HEK293 (cell line): ENCODE measurements at regions not wholly inside any gene's neighbourhood (a gene's known extent, or its start where the extent isn't known, plus 50 kb on each side); places are given as distances from the start of the nearest gene placed in this dataset.

Experiments
- CTCF ChIA-PET: fragments of 350-600 bp; formaldehyde crosslinking; extraction: SDS; loops from one replicate; lab custom pipeline; 2021; ENCODE audit warnings: antibody characterized with exemption; lab: Yijun Ruan, JAX
- POLR2A ChIA-PET: fragments of 300-600 bp; formaldehyde crosslinking; extraction: SDS; loops from one replicate; lab custom pipeline; 2020; ENCODE audit warnings: antibody characterized with exemption, inconsistent platforms; lab: Yijun Ruan, JAX
- H3K27ac ChIP-seq: fragments of 200-500 bp; sonication (Bioruptor generic); 2 replicates; pipeline ENCODE4 v1.5.1; 2014; ENCODE audit warnings: low read depth, low read length, control low read depth, inconsistent platforms; ENCODE audit errors: extremely low read depth
- H3K36me3 ChIP-seq, 2 experiments: fragments of 200-500 bp in 1 of 2; sonication (Bioruptor generic) in 1 of 2; 1 replicate in 1 of 2; 2 replicates in 1 of 2; pipeline ENCODE4 v1.5.1; 2014 to 2017; ENCODE audit warnings: inconsistent platforms in 2 of 2, low read length in 2 of 2; ENCODE audit not compliant: control insufficient read depth in 2 of 2, insufficient read depth in 1 of 2
- H3K4me1 ChIP-seq: fragments of 200-500 bp; sonication (Bioruptor generic); 2 replicates; pipeline ENCODE4 v1.5.1; 2014; ENCODE audit warnings: mild to moderate bottlenecking, low read length, inconsistent platforms; ENCODE audit not compliant: control insufficient read depth, insufficient read depth
- H3K4me3 ChIP-seq: 2 replicates; pipeline ENCODE4 v1.5.1; 2011; ENCODE audit warnings: low read depth, mild to moderate bottlenecking, control low read depth, low read length, moderate library complexity
- H3K9me3 ChIP-seq: fragments of 200-500 bp; sonication (Bioruptor generic); 2 replicates; pipeline ENCODE4 v1.5.1; 2014; ENCODE audit warnings: low read depth, low read length, inconsistent platforms; ENCODE audit not compliant: control insufficient read depth, insufficient read depth
- GLI2 ChIP-seq: fragments of 450-650 bp; formaldehyde crosslinking; IDR thresholded peaks from 2 replicates; pipeline ENCODE4; 2017; ENCODE audit warnings: missing biosample characterization, missing genetic modification characterization, low read depth, borderline replicate concordance
- HOXA7 ChIP-seq: sonication (generic); formaldehyde crosslinking; IDR thresholded peaks from 2 replicates; pipeline ENCODE4 v1.8.1; 2022; ENCODE audit warnings: missing genetic modification reagents, borderline replicate concordance
- MEIS1 ChIP-seq: sonication (generic); formaldehyde crosslinking; IDR thresholded peaks from 2 replicates; pipeline ENCODE4 v1.8.1; 2022; ENCODE audit warnings: missing genetic modification reagents, mild to moderate bottlenecking, borderline replicate concordance
- MYNN ChIP-seq: fragments of 450-650 bp; formaldehyde crosslinking; IDR thresholded peaks from 2 replicates; pipeline ENCODE4 v1.5.1; 2016; ENCODE audit warnings: missing biosample characterization, missing genetic modification characterization, borderline replicate concordance
- ZFP41 ChIP-seq: fragments of 450-650 bp; formaldehyde crosslinking; IDR thresholded peaks from 2 replicates; pipeline ENCODE4 v1.5.1; 2016; ENCODE audit warnings: missing biosample characterization, missing genetic modification characterization, borderline replicate concordance
- ZNF112 ChIP-seq: fragments of 450-650 bp; formaldehyde crosslinking; IDR thresholded peaks from 2 replicates; pipeline ENCODE4 v1.5.0; 2017; ENCODE audit warnings: missing biosample characterization, missing genetic modification characterization
- ZNF132 ChIP-seq: fragments of 450-650 bp; formaldehyde crosslinking; IDR thresholded peaks from 2 replicates; pipeline ENCODE4 v1.5.1; 2017; ENCODE audit warnings: missing biosample characterization, missing genetic modification characterization, borderline replicate concordance
- ZNF138 ChIP-seq: fragments of 450-650 bp; formaldehyde crosslinking; IDR thresholded peaks from 2 replicates; pipeline ENCODE4 v1.5.1; 2016; ENCODE audit warnings: missing biosample characterization, missing genetic modification characterization, borderline replicate concordance
- ZNF157 ChIP-seq: fragments of 450-650 bp; formaldehyde crosslinking; IDR thresholded peaks from 2 replicates; pipeline ENCODE4 v1.5.1; 2016; ENCODE audit warnings: missing biosample characterization, missing genetic modification characterization
- ZNF239 ChIP-seq: fragments of 450-650 bp; formaldehyde crosslinking; IDR thresholded peaks from 2 replicates; pipeline ENCODE4 v1.5.1; 2016; ENCODE audit warnings: missing biosample characterization, missing genetic modification characterization
- ZNF266 ChIP-seq: fragments of 450-650 bp; formaldehyde crosslinking; IDR thresholded peaks from 2 replicates; pipeline ENCODE4 v1.5.1; 2016; ENCODE audit warnings: missing biosample characterization, missing genetic modification characterization, low read depth
- ZNF274 ChIP-seq, 2 experiments: fragments of 200-500 bp in 1 of 2; fragments of 450-650 bp in 1 of 2; sonication (Bioruptor generic) in 1 of 2; formaldehyde crosslinking in 1 of 2; IDR thresholded peaks; 2 replicates each; pipeline versions ENCODE4 v1.5.1 to v1.6.1; 2014 to 2016; ENCODE audit warnings: borderline replicate concordance in 1 of 2, inconsistent platforms in 1 of 2, low read length in 1 of 2, missing biosample characterization in 1 of 2, missing genetic modification characterization in 1 of 2
- ZNF302 ChIP-seq: fragments of 450-650 bp; formaldehyde crosslinking; IDR thresholded peaks from 2 replicates; pipeline ENCODE4 v1.5.1; 2016; ENCODE audit warnings: missing biosample characterization, missing genetic modification characterization, low read depth
- ZNF341 ChIP-seq: fragments of 450-650 bp; formaldehyde crosslinking; IDR thresholded peaks from 2 replicates; pipeline ENCODE4; 2016; ENCODE audit warnings: low read depth, missing biosample characterization, missing genetic modification characterization
- ZNF423 ChIP-seq: fragments of 450-650 bp; formaldehyde crosslinking; IDR thresholded peaks from 2 replicates; pipeline ENCODE4 v1.5.1; 2016; ENCODE audit warnings: missing biosample characterization, missing genetic modification characterization
- ZNF433 ChIP-seq: fragments of 450-650 bp; formaldehyde crosslinking; IDR thresholded peaks from 2 replicates; pipeline ENCODE4 v1.5.1; 2016; ENCODE audit warnings: missing biosample characterization, missing genetic modification characterization, low read depth
- ZNF510 ChIP-seq: fragments of 450-650 bp; formaldehyde crosslinking; IDR thresholded peaks from 2 replicates; pipeline ENCODE4 v1.5.1; 2018; ENCODE audit warnings: mild to moderate bottlenecking, missing genetic modification characterization, missing biosample characterization; ENCODE audit not compliant: insufficient replicate concordance
- ZNF529 ChIP-seq: fragments of 450-650 bp; formaldehyde crosslinking; IDR thresholded peaks from 2 replicates; pipeline ENCODE4 v1.5.1; 2017; ENCODE audit warnings: missing genetic modification characterization, missing biosample characterization; ENCODE audit not compliant: insufficient replicate concordance
- ZNF560 ChIP-seq: fragments of 450-650 bp; formaldehyde crosslinking; IDR thresholded peaks from 2 replicates; pipeline ENCODE4 v1.5.1; 2017; ENCODE audit warnings: missing biosample characterization, missing genetic modification characterization, borderline replicate concordance
- ZNF571 ChIP-seq: fragments of 450-650 bp; formaldehyde crosslinking; IDR thresholded peaks from 2 replicates; pipeline ENCODE4 v1.5.0; 2017; ENCODE audit warnings: missing biosample characterization, missing genetic modification characterization
- ZNF600 ChIP-seq: fragments of 450-650 bp; formaldehyde crosslinking; IDR thresholded peaks from 2 replicates; pipeline ENCODE4 v1.5.1; 2016; ENCODE audit warnings: missing biosample characterization, missing genetic modification characterization
- TF ChIP-seq, protein P1 (sequence below): fragments of 450-650 bp; formaldehyde crosslinking; IDR thresholded peaks from 2 replicates; pipeline ENCODE4 v1.5.1; 2016; ENCODE audit warnings: missing biosample characterization, missing genetic modification characterization, low read depth
- TF ChIP-seq, protein P2 (sequence below): fragments of 450-650 bp; formaldehyde crosslinking; IDR thresholded peaks from 2 replicates; pipeline ENCODE4 v1.5.1; 2016; ENCODE audit warnings: missing biosample characterization, missing genetic modification characterization
- TF ChIP-seq, protein P3 (sequence below): fragments of 450-650 bp; formaldehyde crosslinking; IDR thresholded peaks from 2 replicates; pipeline ENCODE4 v1.5.1; 2016; ENCODE audit warnings: missing biosample characterization, missing genetic modification characterization, borderline replicate concordance
- TF ChIP-seq, protein P4 (sequence below): sonication (generic); formaldehyde crosslinking; IDR thresholded peaks from 2 replicates; pipeline ENCODE4 v1.8.1; 2022; ENCODE audit warnings: mild to moderate bottlenecking, moderate library complexity, missing genetic modification reagents
- TF ChIP-seq, protein P5 (sequence below): fragments of 450-650 bp; formaldehyde crosslinking; IDR thresholded peaks from 2 replicates; pipeline ENCODE4 v1.5.1; 2016; ENCODE audit warnings: missing biosample characterization, missing genetic modification characterization

DNA sequence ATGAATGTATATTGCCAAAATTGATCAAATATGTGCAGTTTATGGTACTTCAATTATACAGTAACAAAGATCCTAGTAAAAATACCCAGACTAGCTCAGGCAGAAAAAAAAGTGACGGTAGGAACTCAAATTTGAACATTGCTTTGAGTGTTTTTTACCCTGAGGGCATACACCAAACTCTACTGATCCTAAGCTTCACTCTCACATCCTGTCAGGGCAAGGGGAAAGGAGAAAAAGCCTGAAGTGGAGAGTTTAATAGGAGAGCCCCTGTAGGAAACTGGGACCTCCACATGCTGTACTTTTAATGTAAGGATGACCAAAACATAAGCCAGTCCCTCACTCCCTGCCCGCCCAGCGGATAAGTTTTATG, 59.8 kb upstream of the GNG12 start (continued):
- no peak for TF ChIP-seq GLI2 (tag by site-specific recombination)
- no peak for TF ChIP-seq ZNF132 (tag by site-specific recombination)

DNA sequence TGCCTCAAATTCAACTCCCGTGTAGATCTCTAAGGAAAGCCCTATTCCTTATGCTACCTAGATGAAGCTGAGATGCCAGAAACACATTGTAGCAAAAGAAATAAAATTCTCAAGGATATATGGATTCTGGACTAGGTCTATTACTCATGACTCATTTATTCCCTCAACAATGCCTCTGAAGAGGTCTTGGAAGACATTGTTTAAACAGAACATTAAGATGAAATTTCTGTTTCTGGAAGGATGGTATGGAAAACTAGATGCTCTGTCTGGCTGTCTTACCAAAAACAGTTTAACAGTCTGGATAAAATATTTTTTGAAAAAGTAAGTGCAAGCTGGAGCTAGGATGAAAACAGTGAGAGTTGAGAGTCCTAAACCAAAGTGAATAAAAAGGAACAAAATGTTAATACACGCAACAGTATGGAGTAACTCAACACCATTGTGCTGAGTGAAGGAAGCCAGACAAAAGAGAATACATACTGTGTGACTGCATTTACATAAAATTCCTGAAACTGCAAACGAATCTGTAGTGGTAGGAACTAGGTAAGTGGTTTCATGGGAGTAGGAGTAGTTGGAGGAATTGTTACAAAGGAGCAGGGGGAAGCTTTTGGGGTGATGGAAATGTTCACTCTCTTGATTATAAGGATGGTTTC, 59.3 kb upstream of the GNG12 start:
- TF ChIP-seq, protein P1, sequence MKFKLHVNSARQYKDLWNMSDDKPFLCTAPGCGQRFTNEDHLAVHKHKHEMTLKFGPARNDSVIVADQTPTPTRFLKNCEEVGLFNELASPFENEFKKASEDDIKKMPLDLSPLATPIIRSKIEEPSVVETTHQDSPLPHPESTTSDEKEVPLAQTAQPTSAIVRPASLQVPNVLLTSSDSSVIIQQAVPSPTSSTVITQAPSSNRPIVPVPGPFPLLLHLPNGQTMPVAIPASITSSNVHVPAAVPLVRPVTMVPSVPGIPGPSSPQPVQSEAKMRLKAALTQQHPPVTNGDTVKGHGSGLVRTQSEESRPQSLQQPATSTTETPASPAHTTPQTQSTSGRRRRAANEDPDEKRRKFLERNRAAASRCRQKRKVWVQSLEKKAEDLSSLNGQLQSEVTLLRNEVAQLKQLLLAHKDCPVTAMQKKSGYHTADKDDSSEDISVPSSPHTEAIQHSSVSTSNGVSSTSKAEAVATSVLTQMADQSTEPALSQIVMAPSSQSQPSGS (tag by site-specific recombination): no peak
- TF ChIP-seq ZNF138 (no peak), MYNN (no peak), ZNF302 (tag by site-specific recombination) (no peak), ZFP41 (tag by site-specific recombination) (no peak)
- ChIA-PET POLR2A (no interaction called here), CTCF (interaction anchor here (0.6 to 1.3 kb wide), 2 partner anchors 223 to 293 kb away, joined by 3 read pairs; no protein-coding TSS in a partner anchor)
- no peak overlapping the region for H3K27ac ChIP-seq
- no peaks in the 10 kb centered on the region for H3K9me3 ChIP-seq
- H3K4me1 ChIP-seq: no peaks in the 10 kb centered on the region
- no peaks in the 10 kb centered on the region for H3K36me3 ChIP-seq
- no peak overlapping the region for H3K4me3 ChIP-seq

DNA sequence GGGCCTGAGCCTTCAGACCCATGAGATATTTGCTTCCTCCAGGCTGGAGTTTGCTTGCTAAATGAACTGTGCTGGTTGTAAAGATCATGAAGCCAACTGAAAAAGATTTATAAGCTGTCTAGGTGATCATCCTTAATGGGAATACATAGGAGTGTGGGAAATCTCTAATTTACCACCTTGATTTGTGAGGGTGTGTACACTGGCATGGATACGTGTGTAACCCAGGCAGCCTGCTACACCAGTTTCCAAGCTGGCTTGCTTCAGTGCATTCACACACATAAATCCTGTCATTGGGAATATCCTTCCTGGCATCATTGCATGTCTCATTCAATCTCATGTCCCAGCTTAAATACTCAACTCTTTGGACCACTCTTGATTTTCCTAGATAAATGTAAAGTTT, 57.6 kb upstream of the GNG12 start:
- no peak for TF ChIP-seq HOXA7 (CRISPR knock-in tag)
- no peak for TF ChIP-seq ZNF510 (tag by site-specific recombination)
- no peak for TF ChIP-seq ZNF274 (IDR thresholded peaks at IDR 0.05; ENCODE audit: low read length)
- TF ChIP-seq ZNF274 (tag by site-specific recombination; IDR thresholded peaks at IDR 0.05; ENCODE audit: borderline replicate concordance): no peak
- TF ChIP-seq, protein P2, sequence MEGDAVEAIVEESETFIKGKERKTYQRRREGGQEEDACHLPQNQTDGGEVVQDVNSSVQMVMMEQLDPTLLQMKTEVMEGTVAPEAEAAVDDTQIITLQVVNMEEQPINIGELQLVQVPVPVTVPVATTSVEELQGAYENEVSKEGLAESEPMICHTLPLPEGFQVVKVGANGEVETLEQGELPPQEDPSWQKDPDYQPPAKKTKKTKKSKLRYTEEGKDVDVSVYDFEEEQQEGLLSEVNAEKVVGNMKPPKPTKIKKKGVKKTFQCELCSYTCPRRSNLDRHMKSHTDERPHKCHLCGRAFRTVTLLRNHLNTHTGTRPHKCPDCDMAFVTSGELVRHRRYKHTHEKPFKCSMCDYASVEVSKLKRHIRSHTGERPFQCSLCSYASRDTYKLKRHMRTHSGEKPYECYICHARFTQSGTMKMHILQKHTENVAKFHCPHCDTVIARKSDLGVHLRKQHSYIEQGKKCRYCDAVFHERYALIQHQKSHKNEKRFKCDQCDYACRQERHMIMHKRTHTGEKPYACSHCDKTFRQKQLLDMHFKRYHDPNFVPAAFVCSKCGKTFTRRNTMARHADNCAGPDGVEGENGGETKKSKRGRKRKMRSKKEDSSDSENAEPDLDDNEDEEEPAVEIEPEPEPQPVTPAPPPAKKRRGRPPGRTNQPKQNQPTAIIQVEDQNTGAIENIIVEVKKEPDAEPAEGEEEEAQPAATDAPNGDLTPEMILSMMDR (tag by site-specific recombination): no peak
- TF ChIP-seq ZNF157 (tag by site-specific recombination): no peak
- no peak for TF ChIP-seq ZNF571
- TF ChIP-seq, protein P3, sequence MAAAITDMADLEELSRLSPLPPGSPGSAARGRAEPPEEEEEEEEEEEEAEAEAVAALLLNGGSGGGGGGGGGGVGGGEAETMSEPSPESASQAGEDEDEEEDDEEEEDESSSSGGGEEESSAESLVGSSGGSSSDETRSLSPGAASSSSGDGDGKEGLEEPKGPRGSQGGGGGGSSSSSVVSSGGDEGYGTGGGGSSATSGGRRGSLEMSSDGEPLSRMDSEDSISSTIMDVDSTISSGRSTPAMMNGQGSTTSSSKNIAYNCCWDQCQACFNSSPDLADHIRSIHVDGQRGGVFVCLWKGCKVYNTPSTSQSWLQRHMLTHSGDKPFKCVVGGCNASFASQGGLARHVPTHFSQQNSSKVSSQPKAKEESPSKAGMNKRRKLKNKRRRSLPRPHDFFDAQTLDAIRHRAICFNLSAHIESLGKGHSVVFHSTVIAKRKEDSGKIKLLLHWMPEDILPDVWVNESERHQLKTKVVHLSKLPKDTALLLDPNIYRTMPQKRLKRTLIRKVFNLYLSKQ: no peak
- TF ChIP-seq ZNF266: no peak
- no peak for TF ChIP-seq ZNF112 (tag by site-specific recombination)
- no peak for TF ChIP-seq ZNF529 (tag by site-specific recombination)
- no peak for TF ChIP-seq ZNF423 (tag by site-specific recombination)
- no peak for TF ChIP-seq ZNF341 (tag by site-specific recombination)
- TF ChIP-seq MEIS1 (CRISPR knock-in tag): no peak
- no peak for TF ChIP-seq ZNF239 (tag by site-specific recombination)
- TF ChIP-seq ZNF433: no peak
- TF ChIP-seq, protein P4, sequence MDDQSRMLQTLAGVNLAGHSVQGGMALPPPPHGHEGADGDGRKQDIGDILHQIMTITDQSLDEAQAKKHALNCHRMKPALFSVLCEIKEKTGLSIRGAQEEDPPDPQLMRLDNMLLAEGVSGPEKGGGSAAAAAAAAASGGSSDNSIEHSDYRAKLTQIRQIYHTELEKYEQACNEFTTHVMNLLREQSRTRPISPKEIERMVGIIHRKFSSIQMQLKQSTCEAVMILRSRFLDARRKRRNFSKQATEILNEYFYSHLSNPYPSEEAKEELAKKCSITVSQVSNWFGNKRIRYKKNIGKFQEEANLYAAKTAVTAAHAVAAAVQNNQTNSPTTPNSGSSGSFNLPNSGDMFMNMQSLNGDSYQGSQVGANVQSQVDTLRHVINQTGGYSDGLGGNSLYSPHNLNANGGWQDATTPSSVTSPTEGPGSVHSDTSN (CRISPR knock-in tag): no peak
- TF ChIP-seq ZNF600 (tag by site-specific recombination): no peak
- TF ChIP-seq ZNF560 (tag by site-specific recombination): no peak
- TF ChIP-seq, protein P5, sequence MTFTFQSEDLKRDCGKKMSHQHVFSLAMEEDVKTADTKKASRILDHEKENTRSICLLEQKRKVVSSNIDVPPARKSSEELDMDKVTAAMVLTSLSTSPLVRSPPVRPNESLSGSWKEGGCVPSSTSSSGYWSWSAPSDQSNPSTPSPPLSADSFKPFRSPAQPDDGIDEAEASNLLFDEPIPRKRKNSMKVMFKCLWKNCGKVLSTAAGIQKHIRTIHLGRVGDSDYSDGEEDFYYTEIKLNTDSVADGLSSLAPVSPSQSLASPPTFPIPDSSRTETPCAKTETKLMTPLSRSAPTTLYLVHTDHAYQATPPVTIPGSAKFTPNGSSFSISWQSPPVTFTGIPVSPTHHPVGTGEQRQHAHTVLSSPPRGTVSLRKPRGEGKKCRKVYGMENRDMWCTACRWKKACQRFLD: no peak
- TF ChIP-seq, all 188 proteins: peak for 0
- CTCF ChIA-PET: interaction anchor here (0.6 to 0.9 kb wide), 3 partner anchors 16 to 122 kb away, joined by 3 to 4 read pairs (median 3); no protein-coding TSS in a partner anchor
- POLR2A ChIA-PET: interaction anchor here (0.6 kb wide), 1 partner anchor 179 kb away, joined by 3 read pairs; no protein-coding TSS in a partner anchor
- no peaks in the 10 kb centered on the region for H3K36me3 ChIP-seq
- no peaks in the 10 kb centered on the region for H3K4me1 ChIP-seq
- no peak overlapping the region for H3K27ac ChIP-seq
- H3K9me3 ChIP-seq: no peaks in the 10 kb centered on the region
- H3K4me3 ChIP-seq: no peak overlapping the region
